GM12878 (cell line): ENCODE measurements at regions not wholly inside any gene's neighbourhood (a gene's known extent, or its start where the extent isn't known, plus 50 kb on each side); places are given as distances from the start of the nearest gene placed in this dataset.

Experiments used
- ATAC-seq: fragments of 200-7000 bp; cut with Tn5 transposase; 3 replicates; pipeline ENCODE4 v1.9.1; 2020; ENCODE audit warnings: mild to moderate bottlenecking, moderate library complexity
- BruUV-seq: library from RNA; stranded (reverse); fragments of 400-500 nt; replicated peaks from 2 replicates; lab custom pipeline; 2021; lab: Mats Ljungman, UMichigan
- CTCF ChIA-PET: fragments of 300-600 bp; sonication (Branson Sonifier 250); formaldehyde crosslinking; extraction: SDS; loops from one replicate; lab custom pipeline; 2021; ENCODE audit warnings: inconsistent platforms; lab: Yijun Ruan, JAX
- POLR2A ChIA-PET: fragments of 350-600 bp; formaldehyde crosslinking; extraction: SDS; loops from one replicate; lab custom pipeline; 2021; ENCODE audit warnings: inconsistent platforms; lab: Charles Lee
- RAD21 ChIA-PET: fragments of 300-600 bp; sonication (Branson Sonifier 250); formaldehyde crosslinking; loops from one replicate; lab custom pipeline; 2023; ENCODE audit warnings: antibody characterized with exemption; ENCODE audit not compliant: unreplicated experiment; lab: Charles Lee
- SMC1A ChIA-PET: fragments of 300-600 bp; sonication (Branson Sonifier 250); formaldehyde crosslinking; loops from one replicate; lab custom pipeline; 2023; ENCODE audit not compliant: unreplicated experiment, uncharacterized antibody; lab: Charles Lee
- DNase-seq: peaks from one replicate; pipeline ENCODE4 v3.0.0-alpha.2; 2011; ENCODE audit warnings: low read depth, low spot score
- FAIRE-seq: peaks from 3 replicates; lab custom pipeline; 2011; peaks lifted over from hg19 to GRCh38; lab: Jason Lieb, UNC
- H2AFZ ChIP-seq: 2 replicates; pipeline ENCODE4 v1.6.0; 2011; ENCODE audit warnings: low read depth, low read length, control low read depth; ENCODE audit not compliant: control insufficient read depth
- H3K27ac ChIP-seq: 2 replicates; pipeline ENCODE4 v1.5.1; 2011; ENCODE audit warnings: control low read depth; ENCODE audit not compliant: control insufficient read depth, insufficient read depth
- H3K27me3 ChIP-seq, 2 experiments: replicated peaks in 1 of 2; 2 replicates each; pipeline versions ENCODE4 v1.6.0 to v1.6.1; 2011; ENCODE audit warnings: low read length in 1 of 2; ENCODE audit not compliant: control insufficient read depth in 2 of 2, insufficient read depth in 2 of 2
- H3K36me3 ChIP-seq, 2 experiments: 2 replicates each; pipeline ENCODE4 v1.5.1; 2011; ENCODE audit warnings: low read length in 1 of 2; ENCODE audit not compliant: control insufficient read depth in 2 of 2, insufficient read depth in 2 of 2
- H3K4me1 ChIP-seq: 2 replicates; pipeline ENCODE4 v1.6.1; 2011; ENCODE audit warnings: mild to moderate bottlenecking, low read length, moderate library complexity, mixed read lengths; ENCODE audit not compliant: control insufficient read depth, insufficient read depth
- H3K4me2 ChIP-seq: 2 replicates; pipeline ENCODE4 v1.6.0; 2011; ENCODE audit warnings: control low read depth; ENCODE audit not compliant: control insufficient read depth, insufficient read depth
- H3K4me3 ChIP-seq: fragments of 200-600 bp; sonication (generic); 2 replicates; pipeline ENCODE4 v1.5.1; 2016
- H3K79me2 ChIP-seq: 2 replicates; pipeline ENCODE4 v1.6.0; 2011; ENCODE audit warnings: low read length; ENCODE audit not compliant: control insufficient read depth, insufficient read depth
- H3K9ac ChIP-seq: 2 replicates; pipeline ENCODE4 v1.8.0; 2011; ENCODE audit warnings: low read length, control low read depth, mixed read lengths; ENCODE audit not compliant: control insufficient read depth, insufficient read depth
- H3K9me3 ChIP-seq: replicated peaks from 3 replicates; pipeline ENCODE4 v1.5.1; 2011; ENCODE audit warnings: mild to moderate bottlenecking, low read length; ENCODE audit not compliant: control insufficient read depth, insufficient read depth
- H4K20me1 ChIP-seq: 2 replicates; pipeline ENCODE4 v1.6.0; 2011; ENCODE audit not compliant: control insufficient read depth, insufficient read depth
- CHD4 ChIP-seq: fragments of 200-600 bp; sonication (generic); IDR thresholded peaks from 2 replicates; pipeline ENCODE4 v1.6.1; 2016; ENCODE audit warnings: mild to moderate bottlenecking
- CUX1 ChIP-seq: IDR thresholded peaks from 2 replicates; pipeline ENCODE4 v1.6.1; 2012; ENCODE audit warnings: improper control_type of control experiment, low read depth, low read length; ENCODE audit not compliant: insufficient replicate concordance
- JUND ChIP-seq: IDR thresholded peaks from 2 replicates; pipeline ENCODE4 v1.6.1; 2012; ENCODE audit warnings: low read depth, mild to moderate bottlenecking, low read length, improper control_type of control experiment, moderate library complexity
- MTA3 ChIP-seq: IDR thresholded peaks from 2 replicates; pipeline ENCODE4 v1.6.1; 2012; ENCODE audit warnings: low read length, inconsistent platforms, borderline replicate concordance
- SUPT20H ChIP-seq: IDR thresholded peaks from 2 replicates; pipeline ENCODE4 v1.6.1; 2011; ENCODE audit warnings: low read depth, mild to moderate bottlenecking, low read length, moderate library complexity, borderline replicate concordance; ENCODE audit not compliant: control insufficient read depth
- TBL1XR1 ChIP-seq: IDR thresholded peaks from 2 replicates; pipeline ENCODE4 v1.6.1; 2012; ENCODE audit warnings: low read depth, low read length, improper control_type of control experiment
- ZNF687 ChIP-seq: fragments of 450-650 bp; IDR thresholded peaks from 2 replicates; pipeline ENCODE4 v1.6.1; 2017; ENCODE audit warnings: mild to moderate bottlenecking, moderate library complexity
- WGBS: methylation state at CpG from one replicate; pipeline ENCODE4 v1.1.6; 2016; ENCODE audit warnings: low lambda C conversion rate; ENCODE audit not compliant: insufficient replicate concordance, insufficient coverage; ENCODE audit errors: missing lambda C conversion rate; 5-methylcytosine and 5-hydroxymethylcytosine counted together
- in situ Hi-C: fragments of 300-500 bp; cut with MboI; formaldehyde crosslinking; loops from 9 replicates; pipeline ENCODE4 v1.14.3; 2018; ENCODE audit warnings: mixed read lengths
- intact Hi-C: fragments of 100-400 bp; cut with micrococcal nuclease; formaldehyde crosslinking; loops from one replicate; pipeline ENCODE4 v1.14.2; 2022; ENCODE audit not compliant: unreplicated experiment

- Histone ChIP-seq H3K4me1 (no peaks in the 10 kb centered on the region), H3K4me2 (no peak overlapping the region), H4K20me1 (no peaks in the 10 kb centered on the region), H3K36me3 (no peaks in the 10 kb centered on the region), H3K27me3 (no peaks in the 10 kb centered on the region), H3K4me3 (no peak overlapping the region), H3K9ac (no peak overlapping the region), H2AFZ (no peak overlapping the region), H3K79me2 (no peaks in the 10 kb centered on the region), H3K27ac (no peak overlapping the region), H3K9me3 (no peaks in the 10 kb centered on the region; the same call in 2 of the 3 replicates)
- ChIA-PET RAD21 (no interaction called here), CTCF (no interaction called here), SMC1A (no interaction called here), POLR2A (no interaction called here)
- 33% methylated on average over 3 of the region's 3 CpGs for WGBS
- in situ Hi-C loops (no loop called here), intact Hi-C loops (no loop called here)
- ATAC-seq = no peak
- FAIRE-seq = no peak
- BruUV-seq = no TSS peak
- no peak for TF ChIP-seq CHD4
- no peak for TF ChIP-seq JUND
- no peak for TF ChIP-seq SUPT20H
- no peak for DNase-seq
These were observed 439.6 kb upstream of the ADAMTS5 start for GRCh38 chr21:27406300-27407009.

GRCh38 chr21:27403011-27403410, 436.1 kb upstream of the ADAMTS5 start:
- 66% methylated on average over 3 of the region's 3 CpGs for WGBS
- in situ Hi-C loops = no loop called here
- H3K9ac ChIP-seq = no peak overlapping the region
- FAIRE-seq = no peak
- no peak for DNase-seq
- H3K27me3 ChIP-seq = no peaks in the 10 kb centered on the region
- no peak for ATAC-seq
- no peaks in the 10 kb centered on the region for H4K20me1 ChIP-seq
- ChIA-PET CTCF (no interaction called here), POLR2A (no interaction called here), SMC1A (no interaction called here), RAD21 (no interaction called here)
- H3K4me1 ChIP-seq = no peaks in the 10 kb centered on the region
- BruUV-seq = no TSS peak
- no peak overlapping the region for H3K4me2 ChIP-seq
- no peaks in the 10 kb centered on the region for H3K79me2 ChIP-seq
- H3K27ac ChIP-seq = no peak overlapping the region
- intact Hi-C loops = no loop called here
- H3K9me3 ChIP-seq = no peaks in the 10 kb centered on the region
- no peaks in the 10 kb centered on the region for H3K36me3 ChIP-seq
- no peak overlapping the region for H3K4me3 ChIP-seq
- H2AFZ ChIP-seq = no peak overlapping the region
- TF ChIP-seq ZNF687 (no peak), CUX1 (no peak), TBL1XR1 (no peak), MTA3 (no peak)
